Fibroblast of skin of right quadriceps (primary cell): ENCODE measurements at regions not wholly inside any gene's neighbourhood (a gene's known extent, or its start where the extent isn't known, plus 50 kb on each side); places are given as distances from the start of the nearest gene placed in this dataset.
A peak's percentile ranks its signal among the peaks of the same experiment; 100 is the strongest.

Source experiments
- DNase-seq: peaks from one replicate; pipeline ENCODE4 v3.0.0-alpha.2; 2013

- no peak for DNase-seq
Measured at GRCh38 chr5:172568308-172568910, 72.7 kb upstream of the NEURL1B start.

GRCh38 chr5:172567843-172568242, 73.2 kb upstream of the NEURL1B start:
- DNase-seq, result no peak

- no peak for DNase-seq
Measured at GRCh38 chr5:172567294-172567693, 73.8 kb upstream of the NEURL1B start.

GRCh38 chr5:172565931-172566665, 75.0 kb upstream of the NEURL1B start:
- DNase-seq, result no peak

- DNase-seq, result no peak
Measured at GRCh38 chr5:172565455-172565854, 75.6 kb upstream of the NEURL1B start.

GRCh38 chr5:172564883-172565282, 76.2 kb upstream of the NEURL1B start:
- no peak for DNase-seq

GRCh38 chr5:172564188-172564587, 76.9 kb upstream of the NEURL1B start:
- DNase-seq, result no peak

GRCh38 chr5:172562443-172562842, 78.6 kb upstream of the NEURL1B start:
- DNase-seq, result no peak

GRCh38 chr5:172561151-172561550, 79.9 kb upstream of the NEURL1B start:
- no peak for DNase-seq

GRCh38 chr5:172559004-172559932, 81.8 kb upstream of the NEURL1B start:
- DNase-seq, result peak; percentile 87

GRCh38 chr5:172558076-172558976, 82.7 kb upstream of the NEURL1B start:
- DNase-seq, result no peak

GRCh38 chr5:172556971-172557461, 84.0 kb upstream of the NEURL1B start:
- DNase-seq, result no peak

- no peak for DNase-seq
Measured at GRCh38 chr5:172556262-172556661, 84.8 kb upstream of the NEURL1B start.

- no peak for DNase-seq
Measured at GRCh38 chr5:172554562-172554961, 86.5 kb upstream of the NEURL1B start.

- DNase-seq, result no peak
Measured at GRCh38 chr5:172553903-172554302, 87.2 kb upstream of the NEURL1B start.

GRCh38 chr5:172553167-172553566, 87.9 kb upstream of the NEURL1B start:
- no peak for DNase-seq

GRCh38 chr5:172550996-172551395, 90.1 kb upstream of the NEURL1B start:
- DNase-seq, result no peak

GRCh38 chr5:172550096-172550765, 90.8 kb upstream of the NEURL1B start:
- DNase-seq, result no peak

GRCh38 chr5:172549696-172550095, 91.4 kb upstream of the NEURL1B start:
- no peak for DNase-seq

- DNase-seq, result no peak
Measured at GRCh38 chr5:172548981-172549687, 91.9 kb upstream of the NEURL1B start.

GRCh38 chr5:172548311-172548731, 92.7 kb upstream of the NEURL1B start:
- DNase-seq, result no peak
